ENCODE measurements at regions not wholly inside any gene's neighbourhood (a gene's known extent, or its start where the extent isn't known, plus 50 kb on each side); places are given as distances from the start of the nearest gene placed in this dataset.

- no peak for TF ChIP-seq CTCF (IDR thresholded peaks at IDR 0.05 in 4 of 5, conservative IDR thresholded peaks at IDR 0.05 in 1 of 5)
- no peak for TF ChIP-seq POLR2A (IDR thresholded peaks at IDR 0.05)
These were observed 2060.4 kb downstream of the ARAP2 start for GRCh38 chr4:34183926-34184325.
